K562 (cell line): ENCODE measurements at regions not wholly inside any gene's neighbourhood (a gene's known extent, or its start where the extent isn't known, plus 50 kb on each side); places are given as distances from the start of the nearest gene placed in this dataset.

Experiments
- CC2D1A ChIP-seq: fragments of 450-650 bp; IDR thresholded peaks from 2 replicates; pipeline ENCODE4 v1.6.1; 2017; ENCODE audit warnings: mild to moderate bottlenecking
- CEBPG ChIP-seq, 3 experiments: fragments of 200-800 bp in 1 of 3; sonication (Bioruptor generic) in 1 of 3; sonication (generic) in 1 of 3; formaldehyde crosslinking in 1 of 3; IDR thresholded peaks in 2 of 3; conservative IDR thresholded peaks in 1 of 3; 2 replicates each; pipeline versions ENCODE4 v1.6.1 to v1.8.0; 2016 to 2022; ENCODE audit warnings: missing compliant biosample characterization in 2 of 3, missing genetic modification characterization in 2 of 3, mild to moderate bottlenecking in 1 of 3, missing genetic modification reagents in 1 of 3
- JUND ChIP-seq, 2 experiments: IDR thresholded peaks; 2 replicates in 1 of 2; 3 replicates in 1 of 2; pipeline ENCODE4 v1.6.1; 2011; ENCODE audit warnings: borderline replicate concordance in 2 of 2, low read depth in 2 of 2, low read length in 2 of 2, improper control_type of control experiment in 1 of 2, missing biosample characterization in 1 of 2, missing genetic modification characterization in 1 of 2, missing genetic modification reagents in 1 of 2
- KDM5B ChIP-seq: fragments of 200-600 bp; sonication (generic); IDR thresholded peaks from 2 replicates; pipeline ENCODE4 v1.6.1; 2012; ENCODE audit warnings: low read depth, mild to moderate bottlenecking, moderate library complexity, low read length, control low read depth, inconsistent platforms; ENCODE audit not compliant: insufficient replicate concordance
- NCOA2 ChIP-seq, 2 experiments: fragments of 450-650 bp; IDR thresholded peaks; 2 replicates each; pipeline ENCODE4 v1.6.1; 2018; ENCODE audit warnings: mild to moderate bottlenecking in 2 of 2, moderate library complexity in 1 of 2; ENCODE audit not compliant: partially characterized antibody in 2 of 2
- NCOR1 ChIP-seq: fragments of 450-650 bp; IDR thresholded peaks from 2 replicates; pipeline ENCODE4 v1.6.1; 2016; ENCODE audit warnings: mild to moderate bottlenecking, moderate library complexity
- PHB ChIP-seq: fragments of 250-450 bp; sonication (Bioruptor Pico); IDR thresholded peaks from 2 replicates; pipeline ENCODE4 v1.5.0; 2021
- RFX1 ChIP-seq: fragments of 450-650 bp; IDR thresholded peaks from 2 replicates; pipeline ENCODE4 v1.6.1; 2016; ENCODE audit warnings: mild to moderate bottlenecking, moderate library complexity
- SLC30A9 ChIP-seq: fragments of 250-450 bp; sonication (Bioruptor Pico); IDR thresholded peaks from 2 replicates; pipeline ENCODE4 v1.8.0; 2022; ENCODE audit warnings: mild to moderate bottlenecking, moderate library complexity
- SPI1 ChIP-seq: IDR thresholded peaks from 2 replicates; pipeline ENCODE4 v1.6.1; 2011; ENCODE audit warnings: low read depth, low read length, control low read depth, borderline replicate concordance
- TBP ChIP-seq: optimal IDR thresholded peaks from 2 replicates; pipeline ENCODE3; 2011; ENCODE audit warnings: low read depth, low read length, improper control_type of control experiment
- THAP12 ChIP-seq: fragments of 250-450 bp; sonication (Bioruptor Pico); IDR thresholded peaks from 2 replicates; pipeline ENCODE4 v1.9.0; 2021; ENCODE audit warnings: mild to moderate bottlenecking, inconsistent platforms
- TRIM24 ChIP-seq, 2 experiments: fragments of 450-650 bp; IDR thresholded peaks; 2 replicates each; pipeline ENCODE4 v1.6.1; 2016
- TSHZ1 ChIP-seq: fragments of 250-450 bp; sonication (Bioruptor Pico); IDR thresholded peaks from 2 replicates; pipeline ENCODE4 v1.4.0; 2020; ENCODE audit warnings: mild to moderate bottlenecking, moderate library complexity
- XRCC3 ChIP-seq: fragments of 450-650 bp; IDR thresholded peaks from 2 replicates; pipeline ENCODE4 v1.6.1; 2017; ENCODE audit warnings: mild to moderate bottlenecking, moderate library complexity
- YY1 ChIP-seq, 3 experiments: IDR thresholded peaks; 2 replicates each; pipeline ENCODE4 v1.6.1; 2011; ENCODE audit warnings: low read length in 2 of 3, mild to moderate bottlenecking in 2 of 3, moderate library complexity in 2 of 3, borderline replicate concordance in 1 of 3, control low read depth in 1 of 3, low read depth in 1 of 3; ENCODE audit not compliant: insufficient read depth in 3 of 3, insufficient replicate concordance in 2 of 3, control insufficient read depth in 1 of 3, insufficient read length in 1 of 3; ENCODE audit errors: extremely low read depth in 1 of 3
- ZNF133 ChIP-seq: fragments of 250-450 bp; sonication (Bioruptor Pico); IDR thresholded peaks from 2 replicates; pipeline ENCODE4 v1.4.0; 2020; ENCODE audit warnings: mild to moderate bottlenecking
- ZNF24 ChIP-seq: fragments of 450-650 bp; IDR thresholded peaks from 2 replicates; pipeline ENCODE4 v1.6.1; 2016
- TF ChIP-seq, protein P1 (sequence below): sonication (generic); formaldehyde crosslinking; IDR thresholded peaks from 2 replicates; pipeline ENCODE4 v1.8.0; 2023; ENCODE audit warnings: mild to moderate bottlenecking, missing genetic modification reagents

DNA sequence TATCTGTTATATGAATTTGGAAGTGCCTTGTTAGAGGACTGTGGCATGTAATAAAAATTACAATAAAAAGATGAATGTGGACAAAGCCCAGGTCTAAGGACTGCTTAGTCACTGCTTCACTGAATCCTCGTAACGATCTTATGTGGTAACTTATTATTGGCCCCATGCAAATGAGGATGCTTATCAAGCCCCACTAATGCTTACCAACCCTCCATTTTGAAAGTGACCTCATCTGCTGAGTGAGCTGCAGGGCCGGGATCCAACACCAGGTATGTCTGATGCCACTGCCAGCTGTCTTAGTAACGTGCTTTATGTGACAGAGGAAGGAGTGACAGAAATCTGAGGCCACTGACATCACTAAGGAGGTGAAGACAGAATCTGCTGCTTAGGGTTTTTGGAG, 65.3 kb upstream of the CCDC85A start (continued):
- peak in 2 of 3 experiments; percentile 30 to 83 for TF ChIP-seq YY1 (IDR thresholded peaks at IDR 0.05; ENCODE audit: borderline replicate concordance in 1 of 3, control insufficient read depth in 1 of 3, extremely low read depth in 1 of 3, insufficient read depth in 3 of 3, insufficient read length in 1 of 3, insufficient replicate concordance in 2 of 3, low read depth in 1 of 3, low read length in 2 of 3)
- TF ChIP-seq TBP, result peak; percentile 60
- TF ChIP-seq NCOR1, result peak; percentile 11; the same call in 1 of the 2 replicates
- TF ChIP-seq, protein P1, sequence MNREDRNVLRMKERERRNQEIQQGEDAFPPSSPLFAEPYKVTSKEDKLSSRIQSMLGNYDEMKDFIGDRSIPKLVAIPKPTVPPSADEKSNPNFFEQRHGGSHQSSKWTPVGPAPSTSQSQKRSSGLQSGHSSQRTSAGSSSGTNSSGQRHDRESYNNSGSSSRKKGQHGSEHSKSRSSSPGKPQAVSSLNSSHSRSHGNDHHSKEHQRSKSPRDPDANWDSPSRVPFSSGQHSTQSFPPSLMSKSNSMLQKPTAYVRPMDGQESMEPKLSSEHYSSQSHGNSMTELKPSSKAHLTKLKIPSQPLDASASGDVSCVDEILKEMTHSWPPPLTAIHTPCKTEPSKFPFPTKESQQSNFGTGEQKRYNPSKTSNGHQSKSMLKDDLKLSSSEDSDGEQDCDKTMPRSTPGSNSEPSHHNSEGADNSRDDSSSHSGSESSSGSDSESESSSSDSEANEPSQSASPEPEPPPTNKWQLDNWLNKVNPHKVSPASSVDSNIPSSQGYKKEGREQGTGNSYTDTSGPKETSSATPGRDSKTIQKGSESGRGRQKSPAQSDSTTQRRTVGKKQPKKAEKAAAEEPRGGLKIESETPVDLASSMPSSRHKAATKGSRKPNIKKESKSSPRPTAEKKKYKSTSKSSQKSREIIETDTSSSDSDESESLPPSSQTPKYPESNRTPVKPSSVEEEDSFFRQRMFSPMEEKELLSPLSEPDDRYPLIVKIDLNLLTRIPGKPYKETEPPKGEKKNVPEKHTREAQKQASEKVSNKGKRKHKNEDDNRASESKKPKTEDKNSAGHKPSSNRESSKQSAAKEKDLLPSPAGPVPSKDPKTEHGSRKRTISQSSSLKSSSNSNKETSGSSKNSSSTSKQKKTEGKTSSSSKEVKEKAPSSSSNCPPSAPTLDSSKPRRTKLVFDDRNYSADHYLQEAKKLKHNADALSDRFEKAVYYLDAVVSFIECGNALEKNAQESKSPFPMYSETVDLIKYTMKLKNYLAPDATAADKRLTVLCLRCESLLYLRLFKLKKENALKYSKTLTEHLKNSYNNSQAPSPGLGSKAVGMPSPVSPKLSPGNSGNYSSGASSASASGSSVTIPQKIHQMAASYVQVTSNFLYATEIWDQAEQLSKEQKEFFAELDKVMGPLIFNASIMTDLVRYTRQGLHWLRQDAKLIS (CRISPR knock-in tag), result no peak
- TF ChIP-seq TSHZ1 (CRISPR knock-in tag), result no peak
- no peak for TF ChIP-seq NCOA2 (IDR thresholded peaks at IDR 0.05; ENCODE audit: partially characterized antibody in 2 of 2)
- no peak for TF ChIP-seq CEBPG (CRISPR knock-in tag; IDR thresholded peaks at IDR 0.05)
- no peak for TF ChIP-seq CEBPG (tag; conservative IDR thresholded peaks at IDR 0.05 in 1 of 2, IDR thresholded peaks at IDR 0.05 in 1 of 2)
- TF ChIP-seq ZNF24, result no peak
- no peak for TF ChIP-seq KDM5B
- no peak for TF ChIP-seq SPI1
- TF ChIP-seq SLC30A9 (CRISPR knock-in tag), result no peak
- no peak for TF ChIP-seq ZNF133 (CRISPR knock-in tag)
- no peak for TF ChIP-seq RFX1
- no peak for TF ChIP-seq TRIM24 (IDR thresholded peaks at IDR 0.05)
- no peak for TF ChIP-seq THAP12 (CRISPR knock-in tag)
- TF ChIP-seq JUND (IDR thresholded peaks at IDR 0.05; ENCODE audit: borderline replicate concordance, low read depth, low read length), result peak; percentile 90
- peak; percentile 93; the same call in 2 of the 3 replicates for TF ChIP-seq JUND (tag; IDR thresholded peaks at IDR 0.05; ENCODE audit: borderline replicate concordance, low read depth, low read length)
- no peak for TF ChIP-seq XRCC3
- no peak for TF ChIP-seq PHB (CRISPR knock-in tag)
- TF ChIP-seq CC2D1A, result no peak
